Suprapubic skin (tissue), 3 donors: ENCODE measurements at regions not wholly inside any gene's neighbourhood (a gene's known extent, or its start where the extent isn't known, plus 50 kb on each side); places are given as distances from the start of the nearest gene placed in this dataset.

Experiments used
- POLR2AphosphoS5 ChIP-seq, 3 donors: sonication (generic); formaldehyde crosslinking; IDR thresholded peaks; one replicate each; pipeline ENCODE4 v1.6.1; 2017; ENCODE audit warnings: antibody characterized with exemption in 3 of 3
- TF ChIP-seq, protein P1 (sequence below), 2 donors: fragments of 200-600 bp in 1 of 2; fragments of 450-650 bp in 1 of 2; sonication (generic) in 1 of 2; IDR thresholded peaks; one replicate each; pipeline ENCODE4 v1.5.1; 2016 to 2019; ENCODE audit warnings: antibody characterized with exemption in 2 of 2, mild to moderate bottlenecking in 1 of 2, moderate library complexity in 1 of 2

DNA sequence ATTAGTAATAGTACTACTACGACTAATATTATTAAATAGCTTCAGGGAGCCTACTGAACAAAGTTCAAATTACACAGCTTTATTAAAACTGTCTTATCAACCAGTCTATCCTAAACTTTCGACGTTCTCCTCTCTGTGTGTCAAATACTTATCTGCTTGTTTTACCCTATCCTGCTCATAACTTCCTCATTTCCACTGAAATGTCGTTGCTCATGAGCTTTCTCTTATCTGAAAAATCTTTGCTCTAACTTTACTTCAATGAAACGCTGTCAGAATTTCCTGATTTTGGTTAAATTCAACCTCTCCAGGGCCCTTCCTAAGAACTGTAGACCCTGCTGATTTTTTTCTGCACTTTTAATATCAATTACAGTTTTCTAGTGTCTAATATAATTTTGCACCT, 1431.0 kb upstream of the WWC1 start:
- TF ChIP-seq, protein P1, sequence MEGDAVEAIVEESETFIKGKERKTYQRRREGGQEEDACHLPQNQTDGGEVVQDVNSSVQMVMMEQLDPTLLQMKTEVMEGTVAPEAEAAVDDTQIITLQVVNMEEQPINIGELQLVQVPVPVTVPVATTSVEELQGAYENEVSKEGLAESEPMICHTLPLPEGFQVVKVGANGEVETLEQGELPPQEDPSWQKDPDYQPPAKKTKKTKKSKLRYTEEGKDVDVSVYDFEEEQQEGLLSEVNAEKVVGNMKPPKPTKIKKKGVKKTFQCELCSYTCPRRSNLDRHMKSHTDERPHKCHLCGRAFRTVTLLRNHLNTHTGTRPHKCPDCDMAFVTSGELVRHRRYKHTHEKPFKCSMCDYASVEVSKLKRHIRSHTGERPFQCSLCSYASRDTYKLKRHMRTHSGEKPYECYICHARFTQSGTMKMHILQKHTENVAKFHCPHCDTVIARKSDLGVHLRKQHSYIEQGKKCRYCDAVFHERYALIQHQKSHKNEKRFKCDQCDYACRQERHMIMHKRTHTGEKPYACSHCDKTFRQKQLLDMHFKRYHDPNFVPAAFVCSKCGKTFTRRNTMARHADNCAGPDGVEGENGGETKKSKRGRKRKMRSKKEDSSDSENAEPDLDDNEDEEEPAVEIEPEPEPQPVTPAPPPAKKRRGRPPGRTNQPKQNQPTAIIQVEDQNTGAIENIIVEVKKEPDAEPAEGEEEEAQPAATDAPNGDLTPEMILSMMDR (IDR thresholded peaks at IDR 0.05) = no peak
- TF ChIP-seq POLR2AphosphoS5 (IDR thresholded peaks at IDR 0.05) = no peak
